ENCODE measurements at regions not wholly inside any gene's neighbourhood (a gene's known extent, or its start where the extent isn't known, plus 50 kb on each side); places are given as distances from the start of the nearest gene placed in this dataset.
"Not testable (repeated sequence)": the region's sequence is repeated elsewhere in the genome, so short reads cannot be mapped to it uniquely, and the experiment has no call there.

DNA sequence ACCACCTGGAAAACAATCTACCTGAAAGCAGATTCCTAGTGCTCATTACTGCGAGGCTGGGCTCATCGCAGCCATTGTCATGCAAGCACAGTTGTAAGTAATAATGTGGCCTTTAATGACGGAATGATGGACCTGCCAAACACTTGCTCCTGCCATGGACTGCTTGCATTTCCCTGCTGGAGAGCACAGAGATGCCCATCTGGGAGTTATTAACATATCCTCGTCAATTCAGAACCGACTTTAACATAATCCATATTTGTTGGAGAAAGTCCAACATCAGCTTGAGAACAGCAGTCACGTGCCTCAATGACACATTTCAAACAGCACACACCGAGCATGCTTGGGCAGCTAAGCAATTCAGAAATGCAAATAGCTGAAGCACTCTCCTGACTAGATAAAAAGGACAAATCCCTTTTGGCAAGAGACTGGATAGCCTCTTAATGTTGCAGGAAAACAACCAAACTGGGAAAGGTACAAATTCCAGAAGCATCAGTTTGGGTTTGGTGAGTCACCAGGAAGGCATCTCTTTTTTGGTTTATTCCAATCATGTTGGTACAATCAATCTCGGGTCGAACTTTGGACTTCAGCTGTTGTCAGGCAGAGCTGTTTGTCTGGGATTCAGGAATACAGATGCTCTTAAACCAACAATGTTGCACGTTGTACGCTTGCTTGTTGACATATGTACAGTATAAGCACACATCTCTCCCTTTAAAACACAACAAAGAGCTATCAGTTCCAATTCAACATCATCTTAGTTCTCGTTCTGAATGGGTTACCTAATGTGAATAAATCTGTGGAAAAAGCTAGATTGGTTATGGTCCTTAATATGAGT, 395.8 kb downstream of the LNPK start:
- DNase-seq (ENCODE audit: low read depth), result peak; percentile 47

DNA sequence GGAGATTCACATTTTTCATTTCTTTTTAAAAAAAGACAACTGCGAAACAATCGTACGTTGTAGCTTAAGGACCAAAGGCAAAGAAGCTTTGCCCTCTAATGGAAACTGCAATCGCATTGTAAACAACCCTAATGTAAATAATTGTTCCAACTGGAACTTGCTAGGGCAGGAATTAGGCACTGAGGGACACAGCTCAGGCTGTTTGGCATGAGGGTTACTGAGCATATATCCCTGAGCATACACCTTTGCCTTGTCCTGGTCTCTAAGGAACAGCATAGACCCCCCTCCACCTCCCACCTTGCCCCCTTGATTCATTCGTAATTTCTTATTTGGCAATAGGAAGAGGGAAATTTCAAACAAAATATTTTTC, 396.4 kb downstream of the LNPK start:
- no peak for DNase-seq (ENCODE audit: low read depth)

DNA sequence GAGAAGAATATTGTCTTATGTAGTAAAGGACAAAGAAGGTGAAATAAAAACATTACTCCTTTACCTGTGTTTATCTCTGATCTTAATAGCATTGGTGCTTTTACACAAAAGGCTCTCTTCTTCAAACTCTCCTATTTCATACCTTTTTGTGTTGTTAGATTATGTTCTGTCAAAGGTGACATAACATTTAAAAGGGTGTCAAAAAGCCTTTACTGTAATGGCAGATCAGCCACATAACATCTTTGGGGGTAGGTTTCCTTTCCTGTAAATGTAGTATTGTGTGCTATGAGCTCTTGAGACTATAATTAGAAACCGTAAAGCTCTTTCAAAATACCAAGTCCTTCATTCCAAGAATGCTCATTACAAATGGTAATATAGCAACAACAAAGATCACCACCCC, 400.1 kb downstream of the LNPK start:
- DNase-seq (ENCODE audit: low read depth), result no peak

DNA sequence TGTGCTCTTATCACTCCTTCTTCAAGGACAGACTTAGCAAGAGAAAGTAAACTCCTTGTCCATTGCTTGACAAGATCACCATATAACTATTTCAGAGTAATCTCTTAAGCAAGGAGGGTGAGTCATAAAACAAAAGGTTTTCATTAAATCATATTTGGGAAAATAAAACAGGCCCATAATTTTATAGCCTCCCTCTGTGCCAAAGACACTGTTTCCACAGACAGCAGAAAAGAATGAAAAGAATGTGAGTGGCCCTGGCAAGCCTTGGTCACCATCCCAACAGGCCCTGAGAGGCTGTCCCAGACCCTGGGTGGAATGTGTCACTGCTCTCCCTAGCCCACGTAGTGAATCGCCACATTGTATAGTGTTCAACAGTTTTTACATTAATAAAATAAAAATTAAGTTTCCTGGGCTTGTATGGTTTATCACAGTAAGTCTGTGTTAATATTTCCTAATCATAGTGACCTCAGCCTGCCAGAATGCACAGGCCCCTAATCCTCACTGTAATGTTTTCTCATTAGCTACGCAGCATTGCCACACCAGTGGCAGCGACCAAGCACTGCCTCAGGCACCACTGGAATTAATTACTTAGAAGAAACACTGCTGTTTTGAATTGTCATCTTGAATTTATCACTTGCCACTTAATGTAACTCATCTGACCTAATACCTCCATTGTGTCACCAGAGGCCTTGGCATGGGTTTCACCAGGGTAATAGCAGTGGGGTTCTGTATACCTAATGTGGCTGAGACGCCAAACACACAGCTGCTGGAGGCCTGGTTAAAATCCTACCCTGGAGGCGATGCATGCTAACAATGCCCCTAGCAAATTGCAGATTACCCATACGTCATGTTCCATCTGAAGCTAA, 401.9 kb downstream of the LNPK start:
- DNase-seq (ENCODE audit: low read depth), result peak; percentile 85

DNA sequence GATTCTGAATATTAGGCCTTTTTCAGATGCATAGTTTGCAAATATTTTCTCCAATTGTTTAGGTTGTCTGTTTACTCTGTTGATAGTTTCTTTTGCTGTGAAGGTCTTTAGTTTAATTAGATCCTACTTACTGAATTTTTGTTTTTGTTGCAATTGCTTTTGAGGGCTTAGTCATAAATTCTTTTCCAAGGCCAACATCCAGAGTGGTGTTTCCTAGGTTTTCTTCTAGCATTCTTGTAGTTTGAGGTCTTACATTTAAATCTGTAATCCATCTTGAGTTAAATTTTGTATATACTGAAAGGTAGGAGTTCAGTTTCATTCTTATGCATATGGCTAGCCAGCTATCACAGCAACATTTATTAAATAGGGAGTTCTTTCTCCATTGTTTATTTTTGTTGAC, 404.8 kb downstream of the LNPK start:
- DNase-seq (ENCODE audit: low read depth), result no peak

DNA sequence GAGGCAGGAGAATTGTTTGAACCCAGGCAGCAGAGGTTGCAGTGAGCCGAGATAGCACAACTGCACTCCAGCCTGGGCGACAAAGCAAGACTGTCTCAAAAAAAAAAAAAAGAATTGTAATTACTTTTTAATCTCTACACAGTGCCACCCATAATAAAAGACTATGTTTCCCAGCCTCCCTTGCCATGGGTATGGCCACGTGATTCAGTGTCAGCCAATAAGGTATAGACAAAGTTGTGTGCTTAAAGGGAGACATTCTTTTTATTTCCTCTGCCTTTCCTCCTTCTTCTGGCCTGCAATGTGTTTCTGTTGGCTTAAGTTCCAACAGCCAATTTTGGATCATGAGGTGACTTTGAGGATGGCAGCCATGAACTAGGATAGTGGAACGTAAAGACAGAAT, 406.9 kb downstream of the LNPK start:
- no peak for DNase-seq (ENCODE audit: low read depth)

DNA sequence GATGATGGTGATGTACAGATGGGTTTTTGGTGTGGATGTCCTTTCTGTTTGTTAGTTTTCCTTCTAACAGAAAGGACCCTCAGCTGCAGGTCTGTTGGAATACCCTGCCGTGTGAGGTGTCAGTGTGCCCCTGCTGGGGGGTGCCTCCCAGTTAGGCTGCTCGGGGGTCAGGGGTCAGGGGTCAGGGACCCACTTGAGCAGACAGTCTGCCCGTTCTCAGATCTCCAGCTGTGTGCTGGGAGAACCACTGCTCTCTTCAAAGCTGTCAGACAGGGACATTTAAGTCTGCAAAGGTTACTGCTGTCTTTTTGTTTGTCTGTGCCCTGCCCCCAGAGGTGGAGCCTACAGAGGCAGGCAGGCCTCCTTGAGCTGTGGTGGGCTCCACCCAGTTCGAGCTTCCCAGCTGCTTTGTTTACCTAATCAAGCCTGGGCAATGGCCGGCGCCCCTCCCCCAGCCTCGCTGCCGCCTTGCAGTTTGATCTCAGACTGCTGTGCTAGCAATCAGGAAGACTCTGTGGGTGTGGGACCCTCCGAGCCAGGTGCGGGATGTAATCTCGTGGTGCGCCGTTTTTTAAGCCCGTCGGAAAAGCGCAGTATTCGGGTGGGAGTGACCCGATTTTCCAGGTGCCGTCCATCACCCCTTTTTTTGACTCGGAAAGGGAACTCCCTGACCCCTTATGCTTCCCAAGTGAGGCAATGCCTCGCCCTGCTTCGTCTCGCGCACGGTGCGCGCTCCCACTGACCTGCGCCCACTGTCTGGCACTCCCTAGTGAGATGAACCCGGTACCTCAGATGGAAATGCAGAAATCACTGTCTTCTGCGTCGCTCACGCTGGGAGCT, 408.2 kb downstream of the LNPK start:
- not testable (repeated sequence) for DNase-seq (ENCODE audit: low read depth)

DNA sequence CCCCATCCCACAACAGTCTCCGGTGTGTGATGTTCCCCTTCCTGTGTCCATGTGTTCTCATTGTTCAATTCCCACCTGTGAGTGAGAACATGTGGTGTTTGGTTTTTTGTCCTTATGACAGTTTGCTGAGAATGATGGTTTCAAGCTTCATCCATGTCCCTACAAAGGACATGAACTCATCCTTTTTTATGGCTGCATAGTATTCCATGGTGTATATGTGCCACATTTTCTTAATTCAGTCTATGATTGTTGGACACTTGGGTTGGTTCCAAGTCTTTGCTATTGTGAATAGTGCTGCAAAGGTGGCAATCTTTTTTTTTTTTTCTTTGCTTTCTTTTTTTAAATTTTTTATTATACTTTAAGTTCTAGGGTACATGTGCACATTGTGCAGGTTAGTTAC, 406.7 kb upstream of the ATP5MC3 start:
- not testable (repeated sequence) for DNase-seq (ENCODE audit: low read depth)

DNA sequence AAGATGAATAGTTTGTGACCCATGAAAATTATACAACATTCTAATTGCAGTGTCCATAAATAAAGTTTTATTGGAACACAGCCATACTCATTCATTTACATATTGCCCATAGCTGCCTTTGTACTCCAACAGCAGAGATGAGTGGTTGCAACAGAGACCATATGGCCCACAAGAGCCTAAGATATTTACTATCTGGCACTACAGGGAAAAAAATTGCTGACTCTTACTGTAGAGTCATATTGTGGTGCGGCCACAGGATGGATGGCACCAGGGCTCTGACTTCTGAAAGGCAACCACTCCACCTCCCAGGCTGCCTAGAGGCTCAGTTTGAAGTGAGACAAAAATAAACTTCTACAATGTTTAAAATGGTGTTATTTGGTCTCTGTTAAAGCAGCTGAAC, 404.0 kb upstream of the ATP5MC3 start:
- no peak for DNase-seq (ENCODE audit: low read depth)

DNA sequence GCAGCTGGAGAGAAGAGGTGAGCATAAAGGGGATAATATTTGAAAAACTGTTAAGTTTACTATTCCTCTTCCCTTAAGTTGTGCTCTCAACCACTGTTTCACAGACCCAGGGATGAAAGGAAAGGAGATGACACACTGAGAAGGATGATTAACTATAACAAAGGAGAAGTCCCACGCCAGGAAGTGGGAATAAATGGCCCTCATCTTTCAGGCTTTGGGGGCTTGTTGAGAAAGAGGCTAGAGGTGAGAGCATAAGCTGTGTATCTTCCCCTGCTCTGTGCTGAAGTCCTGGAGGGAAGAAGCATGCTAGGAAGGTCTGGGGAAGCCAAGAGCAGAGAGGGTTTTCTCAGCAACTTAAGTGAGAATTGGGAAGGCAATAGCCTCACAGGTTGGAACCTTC, 399.1 kb upstream of the ATP5MC3 start:
- no peak for DNase-seq (ENCODE audit: low read depth)

DNA sequence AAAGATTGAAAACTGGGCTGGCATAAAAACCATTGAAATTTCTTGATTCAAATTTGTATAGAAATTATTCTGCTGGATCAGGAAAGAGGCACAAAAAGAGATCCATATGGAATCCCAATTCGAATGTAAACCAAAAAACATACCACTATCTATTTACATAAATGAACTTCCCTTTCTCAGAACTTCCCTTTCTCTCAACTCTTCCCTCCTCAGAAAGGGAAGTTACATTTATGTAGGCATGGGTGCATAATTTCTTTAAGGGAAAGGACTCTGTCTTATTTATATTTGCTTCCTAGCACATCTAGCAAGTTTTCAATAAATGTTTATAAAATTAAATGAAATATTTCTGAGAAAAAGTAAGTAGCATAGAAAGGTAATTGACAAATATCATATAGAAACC, 398.1 kb upstream of the ATP5MC3 start:
- DNase-seq (ENCODE audit: low read depth), result no peak

DNA sequence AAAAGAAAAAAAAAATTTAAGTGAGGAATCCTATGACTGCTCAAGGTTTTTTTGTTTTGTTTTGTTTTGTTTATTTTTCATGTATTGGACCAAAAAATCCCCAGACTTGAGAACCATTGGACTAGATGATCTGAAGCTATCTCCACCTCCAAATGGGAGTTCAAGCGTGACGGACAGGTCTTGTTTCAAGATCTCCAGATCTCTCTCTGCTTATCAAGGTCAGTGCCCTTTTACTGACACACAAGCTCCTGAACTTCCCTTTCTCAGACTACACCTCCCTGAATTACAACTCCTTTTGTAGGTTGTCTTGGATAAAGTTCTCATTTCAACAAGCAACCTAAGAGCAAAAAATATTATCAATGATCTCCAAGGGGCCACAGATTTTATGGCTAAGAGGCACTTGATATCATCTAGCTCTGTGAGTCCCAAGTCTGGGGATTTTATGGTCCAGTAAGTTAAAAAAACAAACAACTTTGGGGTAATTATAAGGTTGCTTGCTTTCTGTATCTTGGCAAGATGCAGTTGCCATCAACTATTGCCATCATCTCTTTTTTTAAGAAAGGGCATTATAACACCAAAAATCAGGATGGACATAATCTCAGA, 396.0 kb upstream of the ATP5MC3 start:
- no peak for DNase-seq (ENCODE audit: low read depth)

DNA sequence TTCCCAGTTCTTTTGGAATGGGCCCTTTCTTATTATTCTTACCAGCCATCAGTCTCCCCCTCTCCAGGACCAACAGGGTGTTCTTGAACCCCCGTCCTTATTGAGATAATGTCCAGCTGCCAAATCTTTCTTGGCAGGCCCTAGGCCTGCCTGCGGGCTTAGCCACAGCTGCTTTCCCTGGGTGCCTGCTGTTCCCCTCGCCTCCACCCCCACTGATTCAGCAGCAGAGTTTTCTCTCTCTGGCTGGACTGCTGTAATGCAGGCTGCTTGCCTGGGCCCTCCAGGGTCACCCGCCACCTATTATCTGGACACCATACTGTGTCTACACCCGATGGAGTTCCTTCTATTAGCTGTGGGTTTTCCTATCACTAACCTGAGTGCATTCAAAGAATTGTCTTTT, 395.4 kb upstream of the ATP5MC3 start:
- no peak for DNase-seq (ENCODE audit: low read depth)

DNA sequence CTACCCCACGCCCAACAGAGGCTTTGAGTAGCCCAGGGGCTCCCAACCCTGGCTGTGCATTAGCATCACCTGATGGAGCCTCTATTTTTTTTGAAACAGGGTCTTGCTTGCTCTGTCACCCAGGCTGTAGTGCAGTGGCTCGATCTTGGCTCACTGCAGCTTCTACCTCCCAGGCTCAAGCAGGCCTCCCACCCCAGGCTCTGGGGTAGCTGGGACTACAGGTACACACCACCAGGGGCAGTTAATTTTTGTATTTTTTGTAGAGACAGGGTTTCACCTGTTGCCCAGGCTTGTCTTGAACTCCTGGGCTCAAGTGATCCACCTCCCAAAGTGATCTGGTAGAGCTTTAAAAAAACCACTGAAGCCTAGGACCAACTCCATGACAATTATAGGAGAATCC, 394.8 kb upstream of the ATP5MC3 start:
- DNase-seq (ENCODE audit: low read depth), result no peak

DNA sequence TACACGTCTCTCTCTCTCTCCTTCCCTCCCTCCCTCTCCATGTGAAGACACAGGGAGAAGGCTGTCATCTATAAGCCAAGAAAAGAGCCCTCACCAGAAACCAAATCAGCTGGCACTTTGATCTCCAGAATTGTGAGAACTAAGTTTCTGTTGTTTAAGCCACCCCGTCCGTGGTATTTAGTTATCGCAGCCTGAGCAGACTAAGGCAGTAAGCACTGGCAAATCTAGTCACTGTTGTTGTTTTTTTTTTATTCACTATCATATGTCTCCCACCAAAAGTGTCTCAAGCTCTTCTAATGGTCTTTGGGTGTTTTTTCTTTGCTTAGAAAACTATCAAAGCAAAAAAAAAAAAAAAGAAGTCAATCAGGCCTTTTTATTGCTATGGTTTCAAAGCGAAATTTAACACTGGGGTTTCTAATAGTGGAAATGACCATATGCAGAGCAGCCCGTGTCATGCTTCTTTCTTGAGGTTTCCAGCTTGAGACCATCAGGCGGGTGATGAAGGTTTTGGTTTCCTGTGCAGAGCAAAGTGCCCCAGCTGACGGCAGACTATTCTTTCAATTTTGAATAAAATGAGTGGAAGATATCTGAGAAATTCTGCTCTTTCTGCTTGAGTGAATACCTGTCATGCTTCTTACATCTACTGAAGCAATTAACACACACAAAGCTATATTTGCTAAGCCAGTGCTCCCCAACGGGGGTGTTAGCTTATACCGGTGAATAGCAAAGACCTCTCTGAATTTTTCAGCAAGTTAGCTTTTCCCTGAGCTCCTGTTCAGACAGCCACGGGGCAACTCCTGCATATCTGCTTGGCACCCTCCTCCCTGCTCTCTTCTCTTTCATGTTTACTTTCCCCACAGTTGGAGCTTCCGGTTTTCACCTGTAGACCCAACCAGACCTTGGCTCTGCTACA, 394.1 kb upstream of the ATP5MC3 start:
- no peak for DNase-seq (ENCODE audit: low read depth)

DNA sequence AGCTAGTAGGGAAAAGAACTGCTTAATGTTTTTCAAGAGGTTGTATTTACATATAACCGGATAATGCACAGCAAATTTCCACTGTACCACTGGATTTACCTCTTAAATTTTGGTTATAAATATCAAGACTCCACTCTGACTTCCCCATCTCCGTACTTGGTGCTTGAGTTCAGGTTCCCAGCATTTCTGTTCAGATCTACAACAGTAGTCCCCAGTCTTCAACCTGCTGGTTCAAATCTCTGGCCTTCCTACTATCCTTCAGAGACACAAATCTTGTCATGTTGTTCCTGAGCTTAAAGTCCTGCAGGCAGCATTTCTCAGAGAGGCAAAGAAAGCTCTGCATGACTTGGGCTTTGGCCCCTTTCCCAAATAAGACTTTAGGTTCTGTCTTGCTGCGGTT, 392.6 kb upstream of the ATP5MC3 start:
- DNase-seq (ENCODE audit: low read depth), result no peak

DNA sequence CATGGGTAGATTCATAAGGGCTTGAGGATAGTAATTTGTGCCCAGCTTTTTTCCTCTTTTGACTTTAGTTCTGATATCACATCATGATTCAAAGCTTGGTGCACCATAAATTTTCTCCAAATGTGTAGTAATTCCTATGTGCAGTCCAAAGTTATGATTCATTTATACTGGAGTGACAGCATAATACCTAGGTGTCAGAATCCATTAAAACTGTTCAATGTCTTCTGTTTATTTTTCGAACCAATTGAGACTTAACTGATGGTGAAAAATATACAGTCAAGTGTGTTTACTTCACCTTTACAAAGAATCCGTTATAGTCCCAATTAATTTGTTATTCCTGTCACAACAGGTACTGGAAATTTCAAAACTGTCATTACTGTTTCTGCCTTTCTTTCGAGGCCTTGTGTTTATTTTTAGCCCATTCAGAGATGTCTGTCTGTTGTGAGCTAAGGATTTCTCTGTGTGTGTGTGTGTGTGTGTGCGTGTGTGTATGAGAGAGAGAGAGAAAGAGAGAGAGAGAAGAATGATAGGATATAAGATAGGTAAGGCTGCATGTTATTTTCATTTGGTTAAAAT, 389.7 kb upstream of the ATP5MC3 start:
- DNase-seq (ENCODE audit: low read depth), result no peak

DNA sequence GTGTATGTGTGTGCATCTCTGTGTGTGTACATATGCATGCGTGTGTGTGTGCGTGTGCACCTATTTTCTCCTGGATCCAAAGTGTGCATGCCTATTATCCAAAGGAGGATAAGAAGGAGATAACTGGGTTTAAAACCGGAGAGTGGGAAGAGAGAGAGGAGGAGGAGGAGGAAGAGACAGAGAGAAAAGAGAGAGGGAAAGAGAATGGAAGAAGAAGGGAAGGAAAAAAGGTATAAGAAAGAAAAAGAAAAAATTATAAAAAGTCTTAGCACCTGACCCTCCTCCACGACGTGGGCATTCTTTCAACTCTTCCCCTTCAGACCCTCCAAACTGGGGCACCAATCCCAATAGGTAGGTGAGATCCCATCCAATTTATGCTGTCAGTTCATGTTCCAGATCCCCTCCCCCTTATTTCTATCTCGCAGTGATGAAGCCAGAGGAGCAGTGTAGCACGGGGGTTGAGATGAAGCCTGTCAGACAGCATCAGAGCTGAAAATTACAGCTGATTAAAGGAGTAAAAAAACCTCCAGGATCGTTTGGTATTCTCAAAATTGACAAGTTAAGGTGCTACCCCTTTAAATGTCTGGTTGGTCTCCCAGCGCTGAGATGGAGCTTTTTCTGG, 386.7 kb upstream of the ATP5MC3 start:
- no peak for DNase-seq (ENCODE audit: low read depth)

DNA sequence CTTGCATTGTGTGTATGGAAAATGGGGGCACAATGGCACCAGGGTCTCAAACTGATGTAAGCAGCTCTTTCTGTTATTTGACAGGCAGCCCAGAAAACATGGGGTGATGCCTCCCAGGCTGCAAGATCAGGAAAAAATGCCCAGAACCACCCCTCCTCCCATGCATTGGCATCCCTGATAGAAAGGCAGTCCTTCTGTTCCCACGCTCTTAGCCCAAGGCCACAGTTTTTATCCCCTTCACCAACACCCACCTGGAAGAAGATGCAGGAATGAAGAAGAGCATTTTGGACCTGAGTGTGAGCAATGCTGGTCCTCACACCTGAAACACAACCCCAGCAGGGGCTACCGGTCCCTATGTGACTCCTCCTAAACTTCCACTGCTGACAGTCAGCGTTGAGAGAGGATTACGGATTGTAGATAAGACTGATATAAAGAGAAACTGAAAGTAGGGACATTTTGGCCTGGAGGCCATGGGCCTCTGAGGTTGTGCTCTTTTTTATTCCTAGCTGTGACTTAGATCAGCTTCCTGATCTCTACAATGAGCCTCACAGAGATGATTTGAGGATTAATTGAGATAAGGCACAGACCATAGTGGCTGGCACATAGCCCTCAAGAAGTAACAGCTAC, 386.0 kb upstream of the ATP5MC3 start:
- DNase-seq (ENCODE audit: low read depth), result no peak
